HL-60 (cell line): ENCODE measurements at regions not wholly inside any gene's neighbourhood (a gene's known extent, or its start where the extent isn't known, plus 50 kb on each side); places are given as distances from the start of the nearest gene placed in this dataset.

Experiments
- CTCF ChIP-seq: IDR thresholded peaks from one replicate; pipeline ENCODE4 v1.5.1; 2011; ENCODE audit warnings: low read length, control low read depth, inconsistent platforms; ENCODE audit not compliant: insufficient read depth
- GABPA ChIP-seq: IDR thresholded peaks from 2 replicates; pipeline ENCODE4 v1.6.1; 2012; ENCODE audit warnings: low read depth
- POLR2AphosphoS5 ChIP-seq: IDR thresholded peaks from 2 replicates; pipeline ENCODE4 v1.6.1; 2012; ENCODE audit warnings: low read depth
- REST ChIP-seq: IDR thresholded peaks from 2 replicates; pipeline ENCODE4 v1.6.1; 2012; ENCODE audit warnings: low read depth; ENCODE audit not compliant: insufficient replicate concordance
- SPI1 ChIP-seq: IDR thresholded peaks from 2 replicates; pipeline ENCODE4 v1.6.1; 2012; ENCODE audit warnings: low read depth, mild to moderate bottlenecking, borderline replicate concordance

GRCh38 chr2:100699131-100699530 is 120.8 kb upstream of the NPAS2 start:
- TF ChIP-seq CTCF (no peak), POLR2AphosphoS5 (no peak), REST (no peak), GABPA (no peak), SPI1 (no peak)
